ENCODE measurements at regions not wholly inside any gene's neighbourhood (a gene's known extent, or its start where the extent isn't known, plus 50 kb on each side); places are given as distances from the start of the nearest gene placed in this dataset.
"Not testable (repeated sequence)": the region's sequence is repeated elsewhere in the genome, so short reads cannot be mapped to it uniquely, and the experiment has no call there.

GRCh38 chr5:18378066-18378465 lies 743.8 kb downstream of the TAF11L14 start:
- no peak for FAIRE-seq

GRCh38 chr5:18379189-18379588 lies 744.9 kb downstream of the TAF11L14 start:
- no peak for FAIRE-seq

DNA sequence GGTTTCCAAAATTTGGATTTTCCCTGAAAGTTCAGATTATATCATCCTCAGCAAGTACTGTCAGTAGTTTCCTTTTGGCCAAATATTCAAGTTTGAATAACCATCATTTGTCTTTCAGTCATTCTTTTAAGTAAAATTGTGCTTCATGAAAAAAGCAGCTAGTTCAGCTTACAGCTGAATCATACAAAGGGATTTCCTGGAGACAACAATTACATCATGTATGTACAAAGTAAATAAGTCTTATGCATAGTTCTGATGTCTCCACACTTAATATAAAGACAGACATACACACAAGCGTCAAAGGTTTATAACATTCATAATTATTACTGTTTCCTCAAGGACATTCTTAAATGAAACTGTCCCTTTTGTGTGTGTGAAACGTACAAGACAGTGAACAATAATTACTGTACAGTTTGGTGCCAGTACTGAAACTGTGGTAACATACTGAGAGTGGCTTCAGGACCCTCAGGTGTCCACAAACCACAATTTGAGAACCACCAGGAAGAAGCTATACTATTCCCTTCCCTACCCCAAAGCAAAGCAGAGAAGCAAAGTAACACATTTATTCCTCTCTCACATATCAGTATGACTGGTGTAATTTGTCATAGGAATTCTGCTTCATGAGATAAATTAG lies 746.6 kb downstream of the TAF11L14 start:
- FAIRE-seq = no peak

DNA sequence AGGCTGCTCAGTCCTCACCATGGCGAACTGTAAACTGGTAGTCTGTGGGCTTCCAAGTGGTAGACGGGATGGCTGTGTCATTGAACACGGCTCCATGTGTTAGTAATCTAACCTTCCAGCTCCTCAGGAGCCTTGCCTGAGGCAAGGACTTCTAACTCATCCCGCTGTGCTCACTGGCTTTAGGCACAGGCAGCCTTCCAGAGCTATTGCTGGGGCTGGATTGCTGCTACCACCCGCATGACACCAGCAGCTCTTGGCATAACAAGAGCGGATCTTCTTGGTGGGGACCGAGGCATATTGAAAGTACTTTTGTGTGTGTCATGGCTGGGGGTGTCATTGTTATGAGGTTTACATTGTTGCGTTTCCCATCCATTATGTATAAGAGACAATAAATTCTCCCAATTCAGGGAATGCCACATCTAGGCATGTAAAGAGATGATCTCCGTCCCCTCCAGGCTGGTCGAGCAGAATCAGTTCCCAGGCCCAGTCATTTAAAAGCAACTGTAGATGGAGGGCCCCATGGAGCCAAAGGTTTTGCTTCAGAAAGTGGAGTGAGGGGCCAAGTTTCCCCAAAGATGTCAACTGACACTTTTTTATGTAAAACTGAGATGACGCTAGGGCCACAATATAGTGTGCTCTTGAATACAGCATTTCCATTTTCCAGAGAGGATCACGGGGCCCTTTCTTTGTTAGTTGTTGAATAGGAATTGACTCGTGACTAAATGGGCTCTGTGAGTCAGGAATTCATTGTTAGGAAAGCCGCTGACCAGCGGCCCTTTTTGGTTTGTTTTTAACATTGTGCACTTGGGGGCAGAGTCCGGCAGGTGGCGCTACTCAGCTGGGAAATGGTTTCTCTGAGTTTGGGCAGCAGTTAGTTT lies 759.5 kb downstream of the TAF11L14 start:
- FAIRE-seq = no peak

DNA sequence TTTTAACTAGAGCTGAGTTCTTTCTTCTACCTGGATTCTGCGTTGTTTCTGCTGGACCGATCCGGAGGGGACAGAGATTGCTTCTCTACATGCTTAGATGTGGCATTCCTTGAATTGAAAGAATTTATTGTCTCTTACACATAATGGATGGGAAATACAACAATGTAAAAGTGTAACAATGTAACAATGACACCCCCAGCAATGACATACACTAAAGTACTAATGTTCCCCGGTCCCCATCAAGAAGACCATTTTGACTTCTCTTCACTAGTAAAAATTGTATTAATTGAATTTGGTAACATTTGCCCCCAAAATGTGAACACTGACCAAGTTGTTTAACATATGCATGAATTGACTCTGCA lies 760.2 kb downstream of the TAF11L14 start:
- no peak for FAIRE-seq

DNA sequence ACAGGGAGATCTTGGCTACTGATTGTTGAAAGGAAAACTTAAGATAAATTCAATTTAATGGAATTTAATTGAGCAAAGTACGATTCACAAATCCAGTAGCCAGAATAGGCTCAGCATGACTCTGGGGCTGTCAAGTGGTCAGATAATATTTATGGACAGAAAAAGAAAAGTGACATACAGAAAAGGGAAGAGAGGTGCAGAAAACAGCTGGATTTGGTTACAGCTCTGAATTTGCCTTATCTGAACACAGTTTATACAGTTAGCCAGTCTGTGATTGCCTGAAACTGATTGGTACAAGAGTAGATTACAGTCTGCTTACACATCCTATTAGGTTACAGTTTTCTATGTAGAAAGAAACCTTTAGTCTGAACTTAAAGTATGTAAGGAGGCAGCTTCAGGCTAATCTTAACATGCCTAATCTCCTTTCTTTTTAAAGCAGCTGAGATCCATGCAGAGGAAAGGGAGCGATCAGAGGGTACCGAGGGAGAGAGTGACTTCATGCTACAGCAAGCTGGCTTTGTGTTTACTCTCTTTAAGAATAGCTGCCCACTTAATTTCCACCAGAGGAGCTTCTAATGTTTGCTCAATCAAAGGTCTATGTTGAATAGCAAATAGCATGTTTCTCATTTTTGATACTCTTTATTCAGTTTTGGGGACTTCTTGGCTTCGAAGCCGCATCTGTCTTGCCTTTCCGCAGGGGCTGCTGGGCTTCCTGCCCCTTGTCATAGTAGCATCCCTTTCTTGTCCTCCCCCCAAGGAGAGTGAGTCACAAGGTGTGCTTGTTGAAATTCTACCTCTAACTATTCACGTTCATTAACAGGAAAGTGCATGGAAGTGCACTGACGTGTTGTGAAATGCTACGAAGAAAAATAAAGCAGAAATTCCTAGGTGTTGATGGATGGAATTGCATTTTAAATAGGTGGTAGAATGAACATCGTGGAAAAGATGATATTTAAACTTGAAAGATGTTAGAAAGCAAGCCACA lies 761.2 kb downstream of the TAF11L14 start:
- FAIRE-seq = no peak

- FAIRE-seq = no peak
Observed at GRCh38 chr5:18397371-18397770, 763.1 kb downstream of the TAF11L14 start.

GRCh38 chr5:18397891-18398290 lies 763.6 kb downstream of the TAF11L14 start:
- FAIRE-seq = no peak

GRCh38 chr5:18399461-18400327 lies 765.4 kb downstream of the TAF11L14 start:
- not testable (repeated sequence) for FAIRE-seq

DNA sequence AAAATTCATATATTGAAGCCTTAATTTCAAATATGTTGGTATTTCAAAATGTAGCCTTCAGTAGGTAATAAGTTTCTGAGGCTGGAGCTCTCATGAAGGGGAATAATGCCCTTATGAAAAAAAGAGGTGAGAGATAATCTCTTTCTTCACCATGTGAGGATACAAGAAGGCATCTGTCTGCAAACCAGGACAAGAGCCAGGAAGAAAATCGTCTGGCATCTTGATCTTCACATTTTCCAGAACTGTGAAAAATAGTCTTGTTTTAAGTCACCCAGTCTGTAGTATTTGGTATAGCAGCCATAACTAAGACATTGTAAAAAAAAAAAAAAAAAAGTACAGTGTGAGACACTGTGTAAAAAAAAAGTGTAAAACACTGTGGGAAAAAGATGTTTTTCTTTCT lies 768.9 kb downstream of the TAF11L14 start:
- no peak for FAIRE-seq

DNA sequence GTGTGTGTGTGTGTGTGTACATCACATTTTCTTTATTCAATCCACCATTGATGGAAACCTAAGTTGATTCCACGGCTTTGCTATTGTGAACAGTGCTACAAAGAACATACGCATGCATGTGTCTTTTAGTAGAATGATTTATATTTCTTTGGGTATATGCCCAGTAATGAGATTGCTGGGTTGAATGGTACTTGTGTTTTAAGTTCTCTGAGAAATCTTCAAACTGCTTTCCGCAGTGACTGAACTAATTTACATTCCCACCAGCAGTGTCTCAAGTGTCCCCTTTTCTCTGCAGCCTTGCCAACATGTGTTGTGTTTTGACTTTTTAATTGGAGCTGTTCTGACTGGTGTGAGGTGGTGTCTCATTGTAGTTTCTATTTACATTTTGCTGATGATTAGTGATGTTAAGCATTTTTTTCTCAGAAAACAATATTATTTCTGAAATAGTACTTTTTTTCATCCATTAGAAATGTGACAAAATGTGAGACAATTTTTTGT lies 769.7 kb downstream of the TAF11L14 start:
- no peak for FAIRE-seq

GRCh38 chr5:18420711-18421110 lies 786.5 kb downstream of the TAF11L14 start:
- no peak for FAIRE-seq

DNA sequence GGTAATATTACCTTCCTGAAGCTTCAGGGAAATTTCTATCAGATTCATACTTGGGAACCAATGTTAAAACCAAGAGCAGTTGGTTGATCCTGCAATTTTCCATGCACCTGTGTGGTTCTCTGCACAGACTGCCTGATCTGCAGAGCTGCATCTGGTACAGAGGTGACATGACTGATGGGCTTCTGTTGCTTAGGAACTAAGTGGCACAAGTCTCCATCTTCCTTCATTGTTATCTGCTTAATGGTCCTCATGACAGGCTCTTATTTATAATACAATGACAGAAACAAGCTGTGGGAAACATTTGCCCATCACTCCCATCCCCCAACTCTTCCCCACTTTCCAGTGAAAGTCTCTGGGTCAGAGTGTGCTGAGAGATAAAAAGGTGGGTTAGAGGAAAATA lies 799.1 kb downstream of the TAF11L14 start:
- no peak for FAIRE-seq

GRCh38 chr5:18438126-18438525 lies 803.9 kb downstream of the TAF11L14 start:
- FAIRE-seq = no peak

- no peak for FAIRE-seq
Observed at GRCh38 chr5:18455521-18455920, 821.3 kb downstream of the TAF11L14 start.

DNA sequence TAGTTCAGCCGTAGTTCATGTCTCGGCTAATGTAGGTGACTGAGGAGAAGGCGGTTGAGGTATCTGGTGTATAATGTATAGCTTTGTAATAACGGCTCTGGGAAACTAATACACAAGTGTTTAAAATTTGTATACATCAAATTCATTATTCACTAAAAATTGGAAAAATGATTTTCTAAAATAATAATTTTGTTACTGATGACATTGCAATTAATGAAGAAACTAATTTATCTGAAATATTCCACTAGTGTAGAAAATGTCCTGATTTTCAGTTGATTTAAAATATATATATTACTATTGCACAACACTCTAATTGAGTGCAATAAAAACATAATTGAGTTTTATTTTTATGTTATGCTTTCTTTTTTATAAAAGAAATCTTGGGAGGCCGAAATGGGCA lies 823.0 kb downstream of the TAF11L14 start:
- no peak for FAIRE-seq

DNA sequence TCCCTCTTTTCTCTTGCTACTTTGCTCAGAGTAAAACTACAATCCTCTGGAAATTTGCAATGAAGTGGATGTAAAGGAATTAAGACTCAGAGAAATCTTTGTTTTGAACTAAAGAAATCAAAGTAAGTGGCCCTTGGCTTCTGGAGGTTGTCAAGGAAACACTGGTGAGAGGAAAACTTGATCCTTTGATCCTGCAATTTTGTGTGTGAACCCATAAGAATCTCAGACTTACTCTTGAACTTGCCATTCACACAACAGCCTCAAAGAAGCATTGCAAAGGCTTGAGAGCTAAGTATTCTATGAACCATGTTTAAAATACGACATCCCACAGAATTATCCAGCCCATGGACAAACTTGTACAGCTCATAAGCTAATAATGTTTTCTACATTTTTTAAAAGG lies 827.5 kb downstream of the TAF11L14 start:
- no peak for FAIRE-seq

GRCh38 chr5:18465833-18466681 lies 831.8 kb downstream of the TAF11L14 start:
- peak; percentile 92 for FAIRE-seq

GRCh38 chr5:18466731-18467130 lies 832.5 kb downstream of the TAF11L14 start:
- FAIRE-seq = no peak

DNA sequence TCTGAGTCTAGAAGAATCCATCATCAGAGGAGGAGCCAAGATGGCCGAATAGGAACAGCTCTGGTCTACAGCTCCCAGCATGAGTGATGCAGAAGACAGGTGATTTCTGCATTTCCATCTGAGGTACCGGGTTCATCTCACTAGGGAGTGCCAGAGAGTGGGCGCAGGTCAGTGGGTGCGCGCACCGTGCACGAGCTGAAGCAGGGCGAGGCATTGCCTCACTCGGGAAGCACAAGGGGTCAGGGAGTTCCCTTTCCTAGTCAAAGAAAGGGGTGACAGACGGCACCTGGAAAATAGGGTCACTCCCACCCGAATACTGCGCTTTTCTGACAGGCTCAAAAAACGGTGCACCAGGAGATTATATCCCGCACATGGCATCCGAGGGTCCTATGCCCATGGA lies 837.5 kb downstream of the TAF11L14 start:
- not testable (repeated sequence) for FAIRE-seq

DNA sequence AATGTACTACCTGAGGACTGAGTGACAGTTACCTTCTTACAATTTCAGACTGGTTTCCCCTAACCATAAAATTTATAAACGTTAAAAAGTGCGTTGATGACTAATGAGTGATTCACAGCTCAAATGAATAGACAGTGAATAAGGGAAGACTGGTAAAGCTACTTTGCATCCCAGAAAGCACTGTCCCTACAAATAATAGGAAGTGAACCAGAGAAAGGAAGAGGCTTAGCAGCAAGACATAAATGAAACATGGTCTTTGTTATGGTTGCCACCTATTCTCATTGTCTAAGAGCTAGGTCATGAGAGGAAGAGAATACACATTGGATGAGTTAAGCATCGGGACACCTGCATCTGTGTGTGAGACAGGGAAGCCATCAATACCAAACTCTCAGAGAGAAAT lies 849.2 kb downstream of the TAF11L14 start:
- no peak for FAIRE-seq
